Gastrocnemius medialis (tissue), 4 donors: ENCODE measurements at regions not wholly inside any gene's neighbourhood (a gene's known extent, or its start where the extent isn't known, plus 50 kb on each side); places are given as distances from the start of the nearest gene placed in this dataset.

Source experiments
- CTCF ChIP-seq, 5 experiments: fragments of 450-650 bp in 3 of 5; fragments of 200-600 bp in 2 of 5; sonication (generic) in 2 of 5; IDR thresholded peaks in 4 of 5; conservative IDR thresholded peaks in 1 of 5; 1 replicate in 4 of 5; 2 replicates in 1 of 5; pipeline ENCODE4 v1.5.1; 2016 to 2019; ENCODE audit warnings: antibody characterized with exemption in 5 of 5, mild to moderate bottlenecking in 3 of 5, moderate library complexity in 3 of 5
- POLR2A ChIP-seq, 2 donors: fragments of 450-650 bp; IDR thresholded peaks; one replicate each; pipeline ENCODE4 v1.6.1; 2017; ENCODE audit warnings: antibody characterized with exemption in 2 of 2, mild to moderate bottlenecking in 2 of 2, moderate library complexity in 2 of 2

GRCh38 chr17:21500064-21500463 lies 123.9 kb downstream of the KCNJ12 start:
- no peak for TF ChIP-seq POLR2A (IDR thresholded peaks at IDR 0.05)
- TF ChIP-seq CTCF (IDR thresholded peaks at IDR 0.05 in 4 of 5, conservative IDR thresholded peaks at IDR 0.05 in 1 of 5), result no peak
